ENCODE measurements at regions not wholly inside any gene's neighbourhood (a gene's known extent, or its start where the extent isn't known, plus 50 kb on each side); places are given as distances from the start of the nearest gene placed in this dataset.
"Not testable (repeated sequence)": the region's sequence is repeated elsewhere in the genome, so short reads cannot be mapped to it uniquely, and the experiment has no call there.

DNA sequence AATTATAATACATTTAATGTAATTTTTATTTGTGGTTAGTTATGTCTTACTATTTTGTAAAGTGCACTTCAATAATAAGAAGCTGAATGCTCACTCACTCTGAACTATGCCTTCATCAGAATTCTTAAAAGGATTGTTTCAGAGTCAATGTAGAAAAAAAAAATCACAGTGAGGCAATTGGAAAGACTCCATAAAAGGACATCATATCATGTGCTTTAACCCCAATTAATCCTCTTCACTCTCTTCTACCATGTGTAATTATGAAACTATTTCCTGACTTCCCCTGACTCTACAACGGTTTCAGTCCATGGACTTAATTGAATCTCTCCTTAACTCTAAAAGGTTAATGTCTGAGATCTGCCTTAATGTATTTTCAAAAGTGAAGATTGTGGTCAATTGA lies 250.4 kb upstream of the ALG10 start:
- Histone ChIP-seq H3K4me3 (no peak overlapping the region), H3K36me3 (no peaks in the 10 kb centered on the region), H3K27ac (no peak overlapping the region), H3K4me1 (no peaks in the 10 kb centered on the region), H3K9me3 (no peaks in the 10 kb centered on the region), H3K27me3 (no peaks in the 10 kb centered on the region)
- TF ChIP-seq CTCF (IDR thresholded peaks at IDR 0.05) (no peak), POLR2A (IDR thresholded peaks at IDR 0.05) (no peak), EP300 (IDR thresholded peaks at IDR 0.05) (no peak), POLR2AphosphoS5 (IDR thresholded peaks at IDR 0.05) (no peak)
- DNase-seq (no peak), ATAC-seq (ENCODE audit: low FRiP score in 2 of 2) (no peak)
- WGBS, 2 donors = 39 to 64% methylated on average over 1 of the region's 1 CpG

- H3K4me3 ChIP-seq; ATAC-seq (ENCODE audit: low FRiP score in 2 of 2); H3K9me3 ChIP-seq; H3K4me1 ChIP-seq; H3K27me3 ChIP-seq; H3K36me3 ChIP-seq; H3K27ac ChIP-seq: not testable (repeated sequence)
- DNase-seq = peak in 1 of 2 donors; percentile 6
- WGBS, 2 donors = 78 to 80% methylated on average over 1 to 7 of the region's 7 CpGs
These were observed 249.2 kb upstream of the ALG10 start for GRCh38 chr12:33773091-33773490.

GRCh38 chr12:33786532-33786931 lies 235.8 kb upstream of the ALG10 start:
- no peak for TF ChIP-seq POLR2AphosphoS5 (IDR thresholded peaks at IDR 0.05)
- TF ChIP-seq POLR2A (IDR thresholded peaks at IDR 0.05) = no peak
- H3K36me3 ChIP-seq = no peaks in the 10 kb centered on the region
- H3K4me1 ChIP-seq = no peaks in the 10 kb centered on the region
- H3K4me3 ChIP-seq = no peak overlapping the region
- H3K27ac ChIP-seq = no peak overlapping the region
- DNase-seq = no peak
- H3K9me3 ChIP-seq = no peaks in the 10 kb centered on the region
- H3K27me3 ChIP-seq = no peaks in the 10 kb centered on the region
- ATAC-seq (ENCODE audit: low FRiP score in 2 of 2) = no peak

DNA sequence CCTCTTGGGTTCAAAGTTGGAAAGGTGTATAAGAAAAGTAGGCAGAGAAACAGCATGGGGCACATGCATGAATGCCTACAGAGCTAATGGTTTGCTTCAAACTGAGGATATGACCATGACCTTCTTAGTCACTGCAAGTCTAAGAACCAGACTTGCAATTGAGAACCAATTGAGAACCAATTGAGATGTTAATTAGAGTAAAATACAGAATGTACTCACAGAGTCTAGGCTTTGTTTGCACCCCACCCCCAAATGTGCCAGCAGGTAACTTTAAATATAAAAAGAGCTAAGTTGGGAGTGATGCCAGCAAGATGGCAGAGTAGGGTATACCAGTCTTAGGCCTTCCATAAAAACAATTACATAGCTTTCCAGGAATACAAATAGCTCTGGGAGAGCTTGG lies 227.3 kb upstream of the ALG10 start:
- Histone ChIP-seq H3K4me1 (no peaks in the 10 kb centered on the region), H3K27me3 (no peaks in the 10 kb centered on the region), H3K27ac (no peak overlapping the region), H3K36me3 (no peaks in the 10 kb centered on the region), H3K9me3 (no peaks in the 10 kb centered on the region), H3K4me3 (no peak overlapping the region)
- DNase-seq (no peak), ATAC-seq (ENCODE audit: low FRiP score in 2 of 2) (no peak)
- TF ChIP-seq EP300 (IDR thresholded peaks at IDR 0.05) = no peak

DNA sequence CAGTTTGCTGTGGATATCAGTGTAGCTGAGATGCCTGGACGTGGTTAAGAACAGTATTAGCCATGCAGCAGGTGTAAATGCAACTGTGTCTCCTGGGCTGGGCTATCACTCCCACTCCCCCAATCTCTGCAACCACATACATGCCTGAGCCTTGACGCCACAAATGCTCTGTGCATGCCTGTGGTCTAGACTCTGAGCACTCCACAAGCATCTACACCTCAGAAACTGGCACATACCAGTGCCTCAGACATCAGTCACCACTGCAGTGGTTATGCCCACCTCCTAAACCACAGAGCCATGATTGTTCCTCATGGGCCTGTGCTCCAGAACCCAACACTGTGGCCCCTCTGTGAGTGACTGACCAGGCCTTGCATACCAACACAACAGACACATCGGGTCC lies 226.8 kb upstream of the ALG10 start:
- Histone ChIP-seq H3K4me1 (no peaks in the 10 kb centered on the region), H3K4me3 (no peak overlapping the region), H3K9me3 (no peaks in the 10 kb centered on the region), H3K27me3 (no peaks in the 10 kb centered on the region), H3K36me3 (no peaks in the 10 kb centered on the region), H3K27ac (no peak overlapping the region)
- no peak for TF ChIP-seq POLR2A (IDR thresholded peaks at IDR 0.05)
- ATAC-seq (ENCODE audit: low FRiP score in 2 of 2) (peak in 1 of 2 donors; percentile 26), DNase-seq (no peak)
- 53 to 66% methylated on average over 2 to 3 of the region's 3 CpGs for WGBS, 2 donors

- 69 to 89% methylated on average over 2 of the region's 2 CpGs for WGBS, 2 donors
- no peaks in the 10 kb centered on the region for H3K4me1 ChIP-seq
- no peak overlapping the region for H3K27ac ChIP-seq
- ATAC-seq (ENCODE audit: low FRiP score in 2 of 2) = no peak
- H3K27me3 ChIP-seq = no peaks in the 10 kb centered on the region
- no peaks in the 10 kb centered on the region for H3K36me3 ChIP-seq
- TF ChIP-seq EP300 (IDR thresholded peaks at IDR 0.05) = no peak
- TF ChIP-seq POLR2AphosphoS5 (IDR thresholded peaks at IDR 0.05) = no peak
- TF ChIP-seq CTCF (IDR thresholded peaks at IDR 0.05) = no peak
- no peak for TF ChIP-seq POLR2A (IDR thresholded peaks at IDR 0.05)
- H3K9me3 ChIP-seq = no peaks in the 10 kb centered on the region
- no peak overlapping the region for H3K4me3 ChIP-seq
- DNase-seq = no peak
These were observed 208.8 kb upstream of the ALG10 start for GRCh38 chr12:33813536-33813935.

DNA sequence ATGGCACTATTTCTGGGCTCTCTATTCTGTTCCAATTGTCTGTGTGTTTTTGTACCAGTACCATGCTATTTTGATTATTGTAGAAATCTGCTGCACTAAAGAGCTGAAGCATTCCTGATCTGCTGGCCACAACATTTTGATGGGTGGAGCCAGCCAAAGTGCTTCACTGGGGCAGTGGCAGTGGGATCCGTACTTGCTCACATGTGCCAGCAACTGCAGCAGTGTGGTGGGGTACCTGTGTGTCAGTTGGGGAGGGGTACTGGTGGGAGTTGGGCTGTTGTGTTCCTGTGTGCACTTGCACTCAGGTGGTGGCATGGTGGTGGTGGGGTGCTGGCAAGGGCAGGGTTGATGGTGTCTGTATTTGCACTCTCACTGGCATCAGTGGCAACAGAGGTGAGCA lies 204.6 kb upstream of the ALG10 start:
- ATAC-seq (ENCODE audit: low FRiP score in 2 of 2) (peak; percentile 11 to 23), DNase-seq (no peak)
- no peak for TF ChIP-seq POLR2AphosphoS5 (IDR thresholded peaks at IDR 0.05)
- TF ChIP-seq POLR2A (IDR thresholded peaks at IDR 0.05) = no peak
- no peak for TF ChIP-seq CTCF (IDR thresholded peaks at IDR 0.05)
- no peak for TF ChIP-seq EP300 (IDR thresholded peaks at IDR 0.05)
- 71 to 100% methylated on average over 1 of the region's 1 CpG for WGBS, 2 donors
- no peaks in the 10 kb centered on the region for H3K27me3 ChIP-seq
- no peaks in the 10 kb centered on the region for H3K36me3 ChIP-seq
- H3K27ac ChIP-seq = no peak overlapping the region
- no peak overlapping the region for H3K4me3 ChIP-seq
- no peaks in the 10 kb centered on the region for H3K4me1 ChIP-seq
- no peaks in the 10 kb centered on the region for H3K9me3 ChIP-seq
